MG63 (cell line): ENCODE measurements at regions not wholly inside any gene's neighbourhood (a gene's known extent, or its start where the extent isn't known, plus 50 kb on each side); places are given as distances from the start of the nearest gene placed in this dataset.
A peak's percentile ranks its signal among the peaks of the same experiment; 100 is the strongest.

ENCODE experiments used
- DNase-seq: peaks from one replicate; pipeline ENCODE4 v3.0.0-alpha.2; 2020
- H3K27me3 ChIP-seq: fragments of 250-450 bp; sonication (Bioruptor Pico); 2 replicates; pipeline ENCODE4 v1.5.1; 2020; ENCODE audit warnings: mild to moderate bottlenecking, moderate library complexity
- H3K36me3 ChIP-seq: fragments of 250-450 bp; sonication (Bioruptor Pico); 2 replicates; pipeline ENCODE4 v1.5.1; 2020; ENCODE audit warnings: mild to moderate bottlenecking, moderate library complexity
- H3K4me3 ChIP-seq: fragments of 250-450 bp; sonication (Bioruptor Pico); 2 replicates; pipeline ENCODE4 v1.5.1; 2020; ENCODE audit warnings: mild to moderate bottlenecking, moderate library complexity
- H3K9me3 ChIP-seq: fragments of 250-450 bp; sonication (Bioruptor Pico); 2 replicates; pipeline ENCODE4 v1.5.1; 2020; ENCODE audit warnings: mild to moderate bottlenecking, moderate library complexity

DNA sequence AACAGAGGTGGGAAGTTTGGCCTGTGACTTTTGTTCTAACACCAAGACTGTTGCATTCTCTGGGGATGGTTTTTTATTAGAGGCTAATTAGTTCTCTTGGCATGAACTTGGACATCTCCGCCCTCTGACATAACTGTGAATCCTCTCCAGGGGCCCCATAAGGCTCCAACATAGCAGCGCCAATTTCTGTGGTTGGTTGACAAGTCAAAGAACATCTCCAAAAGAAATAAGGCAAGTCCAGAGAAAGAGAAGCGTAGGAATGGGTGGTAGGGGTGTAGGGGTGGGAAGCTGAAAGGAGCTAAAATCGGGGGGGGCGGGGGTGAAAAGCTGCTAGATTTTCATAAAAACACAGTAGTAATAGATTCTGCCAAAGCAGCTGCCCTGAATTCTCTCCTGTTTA lies 81.0 kb upstream of the DAB2 start:
- no peaks in the 10 kb centered on the region for H3K36me3 ChIP-seq
- no peaks in the 10 kb centered on the region for H3K9me3 ChIP-seq
- H3K4me3 ChIP-seq: no peak overlapping the region
- DNase-seq: no peak
- H3K27me3 ChIP-seq: no peaks in the 10 kb centered on the region

GRCh38 chr5:39505363-39505762 lies 80.6 kb upstream of the DAB2 start:
- Histone ChIP-seq H3K4me3 (no peak overlapping the region), H3K27me3 (no peaks in the 10 kb centered on the region), H3K9me3 (no peaks in the 10 kb centered on the region), H3K36me3 (no peaks in the 10 kb centered on the region)
- DNase-seq: no peak

DNA sequence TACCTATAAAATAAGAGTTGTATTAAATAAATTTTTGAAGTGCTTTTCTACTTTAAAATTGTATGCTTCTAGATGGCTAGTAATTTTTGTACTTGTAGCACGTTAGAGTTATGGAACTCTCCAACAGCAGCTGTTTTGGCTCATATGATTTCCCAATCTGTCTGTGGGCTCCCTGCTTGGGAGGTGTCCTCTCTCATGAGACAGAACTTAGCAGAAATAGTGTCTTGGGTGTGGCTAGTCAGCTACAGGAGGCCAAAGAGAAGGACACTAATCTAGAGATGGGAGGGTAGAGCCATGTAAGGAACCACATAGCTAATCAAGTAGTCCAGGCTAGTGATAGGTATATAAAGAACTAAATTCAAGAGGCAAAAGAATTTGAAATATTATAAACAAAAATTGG lies 78.4 kb upstream of the DAB2 start:
- H3K4me3 ChIP-seq: no peak overlapping the region
- no peaks in the 10 kb centered on the region for H3K9me3 ChIP-seq
- no peaks in the 10 kb centered on the region for H3K36me3 ChIP-seq
- no peak for DNase-seq
- no peaks in the 10 kb centered on the region for H3K27me3 ChIP-seq

DNA sequence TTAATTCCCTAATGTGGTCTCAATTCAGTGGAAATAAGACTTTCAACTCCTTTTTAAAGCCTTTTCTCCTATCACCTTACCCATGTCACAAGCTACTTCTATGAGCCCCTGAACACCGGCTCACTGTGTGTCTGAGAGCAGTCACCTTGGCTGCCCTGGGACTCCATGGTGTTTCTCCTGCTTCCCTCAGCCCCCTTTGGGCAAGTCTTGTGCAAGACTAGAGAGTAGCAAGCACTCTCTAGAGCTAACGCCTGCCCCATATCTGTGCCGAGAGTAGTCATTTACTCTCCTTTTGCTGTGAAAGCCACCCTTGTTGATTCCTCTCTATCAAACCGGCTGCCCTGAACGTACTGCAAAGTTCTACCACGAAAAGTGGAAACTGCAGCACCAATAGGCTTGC lies 77.9 kb upstream of the DAB2 start:
- H3K9me3 ChIP-seq: no peaks in the 10 kb centered on the region
- H3K4me3 ChIP-seq: no peak overlapping the region
- no peaks in the 10 kb centered on the region for H3K36me3 ChIP-seq
- H3K27me3 ChIP-seq: no peaks in the 10 kb centered on the region
- DNase-seq: no peak

- no peaks in the 10 kb centered on the region for H3K36me3 ChIP-seq
- no peaks in the 10 kb centered on the region for H3K27me3 ChIP-seq
- no peaks in the 10 kb centered on the region for H3K9me3 ChIP-seq
- peak; percentile 85 for DNase-seq
- no peak overlapping the region for H3K4me3 ChIP-seq
Measured at GRCh38 chr5:39501397-39501796, 76.6 kb upstream of the DAB2 start.

DNA sequence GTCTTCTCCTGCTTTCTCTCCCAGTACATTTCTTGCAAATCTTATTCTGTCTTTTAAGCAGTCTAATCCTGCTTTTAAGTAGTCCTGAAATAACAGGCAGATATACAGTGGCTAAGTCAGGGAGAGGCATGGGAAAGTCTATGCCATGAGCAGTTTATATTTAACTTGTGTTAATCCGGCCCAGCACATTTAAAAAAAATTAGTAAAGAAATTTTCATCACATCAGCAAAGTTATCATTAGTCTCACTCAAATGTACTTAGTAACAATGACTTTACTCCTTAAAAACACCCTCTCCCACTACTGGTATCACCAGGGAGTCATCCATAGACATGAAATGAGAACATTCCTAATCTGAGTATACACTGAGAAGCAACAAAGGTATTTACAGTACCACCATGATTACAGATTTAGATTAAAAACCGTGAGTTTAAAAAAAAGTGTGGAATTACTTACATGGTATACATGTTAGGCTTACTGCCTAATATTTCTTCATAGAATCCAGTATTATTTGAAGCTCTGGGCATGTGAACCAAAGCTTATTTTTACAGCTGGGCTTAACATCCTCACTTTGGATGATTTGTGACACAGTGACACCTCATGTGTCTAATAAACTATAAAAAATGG lies 75.9 kb upstream of the DAB2 start:
- DNase-seq: no peak
- Histone ChIP-seq H3K4me3 (no peak overlapping the region), H3K36me3 (no peaks in the 10 kb centered on the region), H3K9me3 (no peaks in the 10 kb centered on the region), H3K27me3 (no peaks in the 10 kb centered on the region)

- H3K9me3 ChIP-seq: no peaks in the 10 kb centered on the region
- no peak overlapping the region for H3K4me3 ChIP-seq
- no peaks in the 10 kb centered on the region for H3K27me3 ChIP-seq
- DNase-seq: no peak
- H3K36me3 ChIP-seq: no peaks in the 10 kb centered on the region
Measured at GRCh38 chr5:39498278-39498952, 73.6 kb upstream of the DAB2 start.

- no peak for DNase-seq
- H3K9me3 ChIP-seq: no peaks in the 10 kb centered on the region; the same call in 1 of the 2 replicates
- H3K27me3 ChIP-seq: no peaks in the 10 kb centered on the region
- no peaks in the 10 kb centered on the region for H3K36me3 ChIP-seq
- H3K4me3 ChIP-seq: no peak overlapping the region
Measured at GRCh38 chr5:39497322-39497721, 72.5 kb upstream of the DAB2 start.

DNA sequence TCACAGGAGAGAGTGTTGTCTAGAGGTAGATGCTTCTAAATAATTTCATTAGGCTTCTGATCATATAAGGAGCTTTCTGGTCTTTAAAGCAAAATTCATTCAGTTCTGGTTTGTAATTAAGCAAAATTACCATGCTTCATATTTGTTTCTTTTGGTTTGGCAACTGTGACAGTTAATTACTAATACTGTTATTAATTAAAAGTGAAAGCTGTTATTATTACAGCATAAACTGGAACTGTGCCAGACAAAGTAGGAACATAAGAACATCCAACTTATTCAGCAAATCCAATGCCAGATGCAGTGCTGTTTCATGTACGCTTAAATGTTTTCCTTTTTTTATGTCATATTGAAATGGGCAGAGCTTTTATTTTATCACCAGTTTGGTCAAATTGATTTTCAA lies 70.4 kb upstream of the DAB2 start:
- no peak for DNase-seq
- no peaks in the 10 kb centered on the region for H3K27me3 ChIP-seq
- H3K9me3 ChIP-seq: peaks cover 18% of the 10 kb centered on the region
- H3K4me3 ChIP-seq: no peak overlapping the region
- no peaks in the 10 kb centered on the region for H3K36me3 ChIP-seq

DNA sequence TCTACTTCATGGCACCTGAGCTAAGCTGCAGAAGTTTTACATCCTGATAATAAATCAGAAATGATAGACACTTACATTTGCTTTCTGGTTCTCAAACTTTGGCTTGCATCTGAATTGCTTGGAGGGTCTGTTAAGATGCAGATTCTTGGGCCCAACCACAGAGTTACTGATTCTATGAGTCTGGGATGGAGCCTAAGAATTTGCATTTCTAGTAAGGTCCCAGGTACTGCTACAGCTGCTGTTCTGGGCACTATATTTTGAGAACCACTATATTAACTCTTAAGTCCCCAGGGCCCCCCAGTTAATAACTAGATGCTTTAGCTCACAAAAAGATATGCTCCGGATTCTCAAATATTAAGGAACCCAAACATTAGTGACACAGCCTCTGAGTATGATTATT lies 69.8 kb upstream of the DAB2 start:
- no peak overlapping the region for H3K4me3 ChIP-seq
- peaks cover 22% of the 10 kb centered on the region for H3K9me3 ChIP-seq
- H3K36me3 ChIP-seq: no peaks in the 10 kb centered on the region
- DNase-seq: no peak
- no peaks in the 10 kb centered on the region for H3K27me3 ChIP-seq

DNA sequence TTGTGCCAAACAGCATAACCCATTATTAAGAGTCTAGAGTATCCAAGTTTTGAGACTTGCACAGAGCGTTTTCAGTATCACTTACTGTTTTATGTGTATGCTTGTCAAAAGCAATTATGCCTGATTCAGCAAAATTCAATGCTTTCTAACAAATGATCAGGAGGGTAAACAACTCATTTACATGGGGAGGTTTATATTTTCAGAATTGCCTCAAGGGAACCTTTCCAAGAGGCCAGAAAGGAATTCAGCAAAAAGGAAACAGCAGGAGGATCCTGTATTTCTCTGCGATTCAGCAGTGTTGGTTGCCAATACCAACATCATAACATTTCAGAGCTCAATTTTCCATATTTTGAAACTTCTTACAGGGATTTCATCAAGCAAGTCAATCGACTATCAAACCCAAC lies 69.3 kb upstream of the DAB2 start:
- Histone ChIP-seq H3K9me3 (peaks cover 24% of the 10 kb centered on the region), H3K27me3 (no peaks in the 10 kb centered on the region), H3K36me3 (no peaks in the 10 kb centered on the region), H3K4me3 (no peak overlapping the region)
- no peak for DNase-seq

DNA sequence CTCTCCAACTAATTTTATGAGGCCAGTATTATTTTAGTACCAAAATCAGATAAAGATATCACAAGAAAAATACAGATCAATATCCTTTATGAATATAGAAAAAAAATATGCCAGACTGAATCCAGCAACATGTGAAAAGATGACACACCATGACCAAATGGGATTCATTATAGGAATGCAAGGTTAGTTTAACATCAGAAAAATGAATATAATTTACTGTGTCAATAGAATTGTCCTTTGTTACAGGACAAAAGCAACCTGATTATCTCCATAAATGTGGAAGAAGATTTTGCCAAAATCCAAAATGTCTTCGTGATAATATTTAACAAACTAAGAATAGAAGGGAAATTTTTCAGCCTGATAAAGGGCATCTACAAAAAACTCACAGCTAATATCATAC lies 66.4 kb upstream of the DAB2 start:
- peaks cover 24% of the 10 kb centered on the region for H3K9me3 ChIP-seq
- no peaks in the 10 kb centered on the region for H3K27me3 ChIP-seq
- H3K36me3 ChIP-seq: no peaks in the 10 kb centered on the region
- no peak for DNase-seq
- H3K4me3 ChIP-seq: no peak overlapping the region

GRCh38 chr5:39489263-39489662 lies 64.5 kb upstream of the DAB2 start:
- Histone ChIP-seq H3K36me3 (no peaks in the 10 kb centered on the region), H3K4me3 (no peak overlapping the region), H3K27me3 (no peaks in the 10 kb centered on the region), H3K9me3 (peaks cover 24% of the 10 kb centered on the region)
- no peak for DNase-seq

DNA sequence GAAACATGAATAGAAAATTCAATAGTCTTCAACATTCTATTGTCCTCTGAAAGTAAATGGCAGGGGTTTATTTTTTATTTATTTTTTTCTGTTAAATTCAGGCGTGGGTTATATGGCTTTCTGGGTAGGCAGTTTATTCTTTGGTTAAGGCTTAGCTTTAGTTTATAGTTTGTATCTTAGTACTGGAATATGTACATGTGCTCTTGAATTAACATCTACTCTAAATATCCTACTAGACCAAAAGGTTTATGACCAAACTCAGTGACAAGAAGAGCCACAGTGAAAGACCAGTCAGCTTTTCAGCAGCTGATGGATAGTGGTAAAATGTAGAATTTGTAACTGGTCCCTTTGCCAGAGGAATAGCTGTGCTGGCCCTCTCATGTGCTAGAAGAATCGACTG lies 62.0 kb upstream of the DAB2 start:
- no peaks in the 10 kb centered on the region for H3K36me3 ChIP-seq
- no peak overlapping the region for H3K4me3 ChIP-seq
- no peaks in the 10 kb centered on the region for H3K27me3 ChIP-seq
- H3K9me3 ChIP-seq: peaks cover 21% of the 10 kb centered on the region
- no peak for DNase-seq

- no peak for DNase-seq
Measured at GRCh38 chr5:39486361-39486760, 61.6 kb upstream of the DAB2 start.

GRCh38 chr5:39485079-39485478 lies 60.3 kb upstream of the DAB2 start:
- no peaks in the 10 kb centered on the region for H3K27me3 ChIP-seq
- no peak overlapping the region for H3K4me3 ChIP-seq
- peaks cover 5% of the 10 kb centered on the region for H3K9me3 ChIP-seq
- H3K36me3 ChIP-seq: no peaks in the 10 kb centered on the region
- DNase-seq: no peak

More at GRCh38 chr5:39486361-39486760, 61.6 kb upstream of the DAB2 start:
- Histone ChIP-seq H3K9me3 (peaks cover 18% of the 10 kb centered on the region), H3K36me3 (no peaks in the 10 kb centered on the region), H3K4me3 (no peak overlapping the region), H3K27me3 (no peaks in the 10 kb centered on the region)

- DNase-seq: no peak
- 0 out of 2 replicates have a peak, but pooled peaks cover 2% of the 10 kb centered on the region for H3K9me3 ChIP-seq
- H3K36me3 ChIP-seq: no peaks in the 10 kb centered on the region
- no peaks in the 10 kb centered on the region for H3K27me3 ChIP-seq
- H3K4me3 ChIP-seq: no peak overlapping the region
Measured at GRCh38 chr5:39484673-39485072, 59.9 kb upstream of the DAB2 start.

GRCh38 chr5:39482098-39482497 lies 57.3 kb upstream of the DAB2 start:
- H3K4me3 ChIP-seq: no peak overlapping the region
- H3K36me3 ChIP-seq: no peaks in the 10 kb centered on the region
- no peaks in the 10 kb centered on the region for H3K9me3 ChIP-seq
- H3K27me3 ChIP-seq: no peaks in the 10 kb centered on the region
- DNase-seq: no peak
